H1 (cell line): ENCODE measurements at regions not wholly inside any gene's neighbourhood (a gene's known extent, or its start where the extent isn't known, plus 50 kb on each side); places are given as distances from the start of the nearest gene placed in this dataset.

Experiments used
- CREB1 ChIP-seq: IDR thresholded peaks from 2 replicates; pipeline ENCODE4 v1.6.1; 2012; ENCODE audit warnings: inconsistent platforms
- CTCF ChIP-seq, 3 experiments: IDR thresholded peaks; 1 replicate in 2 of 3; 2 replicates in 1 of 3; pipeline versions ENCODE4 v1.5.1 to v1.6.1; 2011; ENCODE audit warnings: low read length in 3 of 3, mild to moderate bottlenecking in 3 of 3, inconsistent platforms in 2 of 3, low read depth in 1 of 3, moderate library complexity in 1 of 3; ENCODE audit not compliant: insufficient read depth in 1 of 3; ENCODE audit errors: control extremely low read depth in 1 of 3
- E2F6 ChIP-seq: IDR thresholded peaks from 2 replicates; pipeline ENCODE4 v1.6.1; 2012; ENCODE audit warnings: inconsistent platforms
- EZH2 ChIP-seq: fragments of 200-600 bp; sonication (generic); IDR thresholded peaks from 2 replicates; pipeline ENCODE4 v1.7.1; 2012; ENCODE audit warnings: low read depth, mild to moderate bottlenecking, moderate library complexity, low read length, inconsistent platforms; ENCODE audit not compliant: severe bottlenecking
- GABPA ChIP-seq: IDR thresholded peaks from 2 replicates; pipeline ENCODE4 v1.6.1; 2011; ENCODE audit warnings: mild to moderate bottlenecking, low read length, moderate library complexity, borderline replicate concordance; ENCODE audit not compliant: insufficient read depth
- KDM1A ChIP-seq: fragments of 200-600, 300-600 bp; sonication (generic); IDR thresholded peaks from 2 replicates; pipeline ENCODE4 v1.7.1; 2016; ENCODE audit warnings: mild to moderate bottlenecking, low read length, borderline replicate concordance
- POLR2A ChIP-seq, 2 experiments: IDR thresholded peaks; 1 replicate in 1 of 2; 2 replicates in 1 of 2; pipeline ENCODE4 v1.6.1; 2011; ENCODE audit warnings: low read depth in 2 of 2, low read length in 2 of 2, mild to moderate bottlenecking in 2 of 2; ENCODE audit errors: control extremely low read depth in 1 of 2
- RNF2 ChIP-seq: fragments of 200-900, 300-1000 bp; sonication (generic); IDR thresholded peaks from 2 replicates; pipeline ENCODE4 v1.7.1; 2016; ENCODE audit warnings: borderline replicate concordance, low read depth, mild to moderate bottlenecking, antibody characterized with exemption, low read length; ENCODE audit not compliant: poor library complexity, severe bottlenecking; ENCODE audit errors: missing control alignments
- RXRA ChIP-seq: IDR thresholded peaks from 2 replicates; pipeline ENCODE4 v1.6.1; 2011; ENCODE audit warnings: low read depth, mild to moderate bottlenecking, low read length, moderate library complexity; ENCODE audit not compliant: insufficient read depth

DNA sequence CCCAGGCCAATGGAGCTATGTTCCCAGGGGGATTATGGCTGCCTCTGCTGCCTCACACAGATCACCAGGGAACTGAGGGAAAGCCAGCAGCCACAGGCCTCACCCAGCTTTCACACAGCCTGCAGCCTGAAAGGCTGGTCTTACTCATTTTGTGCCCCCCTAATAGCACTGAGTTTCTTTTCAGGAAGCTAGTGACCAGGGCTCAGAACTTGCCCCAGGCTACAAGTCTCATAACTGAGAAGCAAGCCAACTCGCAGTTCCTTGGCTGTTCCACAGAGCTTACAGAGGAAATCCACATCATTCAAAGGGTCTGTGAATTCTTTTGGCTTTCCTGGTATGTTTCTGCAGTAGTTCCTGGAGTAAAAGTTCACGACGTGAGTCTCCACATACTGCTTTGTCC lies 524.8 kb upstream of the GJE1 start:
- no peak for TF ChIP-seq RXRA
- TF ChIP-seq CTCF (IDR thresholded peaks at IDR 0.05; ENCODE audit: control extremely low read depth in 1 of 3, insufficient read depth in 1 of 3, low read depth in 1 of 3, low read length in 3 of 3), result no peak
- no peak for TF ChIP-seq E2F6
- no peak for TF ChIP-seq RNF2
- no peak for TF ChIP-seq KDM1A
- TF ChIP-seq GABPA, result no peak
- no peak for TF ChIP-seq EZH2
- TF ChIP-seq POLR2A (IDR thresholded peaks at IDR 0.05; ENCODE audit: control extremely low read depth in 1 of 2, low read depth in 2 of 2, low read length in 2 of 2), result no peak
- no peak for TF ChIP-seq CREB1
